GM08714 (cell line): ENCODE measurements at regions not wholly inside any gene's neighbourhood (a gene's known extent, or its start where the extent isn't known, plus 50 kb on each side); places are given as distances from the start of the nearest gene placed in this dataset.

Source experiments
- H3K4me3 ChIP-seq: fragments of 200-500 bp; sonication (Bioruptor generic); 2 replicates; pipeline ENCODE4 v1.5.1; 2014; ENCODE audit warnings: mild to moderate bottlenecking, low read length, inconsistent platforms
- ZNF274 ChIP-seq: IDR thresholded peaks from 2 replicates; pipeline ENCODE4 v1.6.1; 2012; ENCODE audit warnings: mild to moderate bottlenecking, low read depth, low read length

GRCh38 chr18:34595690-34596089 lies 114.4 kb upstream of the DTNA start:
- H3K4me3 ChIP-seq: no peak overlapping the region
- TF ChIP-seq ZNF274: no peak

DNA sequence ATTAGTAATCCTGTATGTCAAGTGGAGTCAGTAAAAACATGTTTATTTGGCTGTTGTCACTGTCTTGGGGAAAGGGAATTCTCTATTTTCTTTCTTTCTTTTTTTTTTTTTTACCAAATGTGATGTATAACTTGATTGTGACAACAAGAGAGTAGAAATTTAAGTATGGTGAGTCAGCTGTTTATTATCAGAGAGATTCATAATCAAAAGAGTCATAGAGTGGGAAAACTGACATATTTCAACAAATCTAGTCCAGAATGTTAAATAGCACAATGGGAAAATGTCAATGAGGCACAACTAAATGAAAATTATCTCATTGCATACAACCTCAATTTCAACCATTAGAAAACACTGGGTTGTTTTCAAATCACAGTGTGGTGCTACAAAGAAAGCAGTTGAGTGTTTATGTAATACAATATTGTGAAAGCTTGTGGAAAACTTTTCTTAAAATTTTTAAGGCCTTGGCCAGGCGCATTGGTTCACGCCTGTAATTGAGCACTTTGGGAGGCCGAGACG lies 111.9 kb upstream of the DTNA start:
- no peak for TF ChIP-seq ZNF274
- H3K4me3 ChIP-seq: no peak overlapping the region

GRCh38 chr18:34600158-34600557 lies 109.9 kb upstream of the DTNA start:
- TF ChIP-seq ZNF274: no peak
- no peak overlapping the region for H3K4me3 ChIP-seq

GRCh38 chr18:34600874-34601656 lies 109.0 kb upstream of the DTNA start:
- no peak for TF ChIP-seq ZNF274
- H3K4me3 ChIP-seq: no peak overlapping the region

DNA sequence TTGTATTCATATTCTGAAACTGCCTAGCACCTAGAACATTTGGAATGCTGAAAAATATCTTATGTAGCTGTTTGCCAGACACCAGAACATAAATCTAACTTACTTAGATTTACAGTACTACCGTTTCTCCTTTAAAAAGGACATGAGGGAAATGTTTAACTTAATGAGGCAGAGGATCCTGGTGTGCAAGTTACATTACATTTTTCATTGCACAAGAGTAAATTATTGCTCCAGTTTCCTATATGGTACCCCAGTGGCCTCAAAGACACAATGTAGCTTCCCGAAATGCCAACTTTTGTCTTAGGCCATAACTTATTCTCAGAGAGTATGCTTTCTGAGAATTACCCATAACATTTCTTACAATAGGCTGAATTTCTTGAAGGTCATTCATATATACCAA lies 105.5 kb upstream of the DTNA start:
- H3K4me3 ChIP-seq: no peak overlapping the region
- TF ChIP-seq ZNF274: no peak

- no peak overlapping the region for H3K4me3 ChIP-seq
- TF ChIP-seq ZNF274: no peak
Observed at GRCh38 chr18:34606851-34607250, 103.2 kb upstream of the DTNA start.

DNA sequence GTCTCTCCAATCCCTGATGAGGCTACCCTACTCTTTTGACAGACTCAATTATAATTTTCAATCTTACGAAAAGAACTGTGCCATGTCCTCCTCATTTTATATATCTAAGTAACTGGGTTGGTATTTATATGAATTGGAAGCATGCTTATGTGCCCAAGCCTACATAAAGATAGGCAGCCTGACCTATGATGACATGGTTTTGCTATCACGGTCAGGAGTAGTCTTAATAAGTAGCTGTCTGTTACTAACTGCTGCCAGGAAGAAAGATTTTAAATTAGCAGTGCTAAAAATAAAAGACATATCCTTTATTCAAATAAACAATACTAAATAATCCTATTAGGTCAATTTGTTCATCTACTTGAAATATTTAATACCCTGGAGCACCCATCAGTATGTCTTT lies 102.0 kb upstream of the DTNA start:
- no peak for TF ChIP-seq ZNF274

GRCh38 chr18:34609986-34610648 lies 100.0 kb upstream of the DTNA start:
- H3K4me3 ChIP-seq: no peak overlapping the region
- no peak for TF ChIP-seq ZNF274

More for the DNA sequence above, 102.0 kb upstream of the DTNA start:
- no peak overlapping the region for H3K4me3 ChIP-seq

DNA sequence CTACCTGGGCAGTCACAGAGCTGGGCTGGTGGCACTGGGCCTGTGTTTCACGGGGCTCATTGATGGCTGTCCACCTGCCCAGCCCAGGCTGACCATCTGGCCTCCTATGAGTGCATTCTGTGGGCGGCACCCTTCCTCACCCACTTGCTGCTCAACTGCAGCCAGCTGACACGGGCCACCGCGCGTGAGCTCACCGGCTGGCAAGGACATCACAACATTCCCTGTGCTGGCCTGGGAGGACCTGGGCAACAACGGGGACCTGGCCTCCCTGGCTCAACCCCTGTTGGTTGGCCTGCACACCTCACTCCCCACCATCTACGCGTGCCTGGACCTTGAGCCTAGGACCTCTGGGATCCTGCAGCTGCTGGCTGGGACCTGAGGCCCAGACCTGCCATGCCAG lies 98.2 kb upstream of the DTNA start:
- H3K4me3 ChIP-seq: no peak overlapping the region
- TF ChIP-seq ZNF274: no peak

DNA sequence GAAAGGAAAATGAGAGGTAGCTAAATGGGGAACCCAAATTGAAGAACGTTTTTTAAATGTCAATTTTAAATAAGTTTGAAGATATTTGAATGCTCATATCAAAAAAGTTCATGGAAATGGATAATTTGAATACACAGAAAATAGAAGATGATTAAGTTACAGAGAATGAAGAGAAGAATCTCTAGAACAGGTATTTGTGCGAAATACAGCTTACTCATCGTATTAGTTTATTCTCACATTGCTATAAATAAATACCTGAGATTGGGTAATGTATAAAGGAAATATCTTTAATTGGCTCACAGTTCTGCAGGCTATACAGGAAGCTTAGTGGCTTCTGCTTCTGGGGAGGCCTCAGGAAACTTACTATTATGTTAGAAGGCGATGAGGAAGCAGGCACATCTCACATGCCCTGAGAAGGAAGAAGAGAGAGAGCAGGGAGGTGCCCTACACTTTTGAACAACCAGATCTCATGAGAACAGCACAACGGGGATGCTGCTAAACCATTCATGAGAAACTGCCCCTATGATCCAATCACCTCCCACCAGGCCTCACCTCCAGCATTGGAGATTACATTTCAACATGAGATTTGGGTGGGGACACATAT lies 89.7 kb upstream of the DTNA start:
- no peak for TF ChIP-seq ZNF274
- H3K4me3 ChIP-seq: no peak overlapping the region

DNA sequence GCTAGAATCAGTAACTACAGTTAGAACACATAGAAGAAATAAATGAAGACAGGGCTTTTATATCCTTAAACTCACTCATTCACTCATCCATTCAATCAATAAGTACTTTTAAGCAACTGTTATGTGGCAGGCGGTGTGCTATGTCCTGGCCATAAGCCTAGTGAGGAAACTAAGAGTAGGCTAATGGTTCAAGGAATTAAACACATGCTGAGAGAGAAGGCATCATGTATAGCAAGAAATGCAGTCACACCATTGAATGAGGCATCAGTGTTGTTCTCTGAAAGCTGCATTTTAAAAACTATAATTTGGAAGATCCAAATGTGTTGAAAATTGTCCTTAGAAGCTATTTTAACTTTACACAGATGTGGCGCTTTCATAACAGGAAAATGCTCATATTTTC lies 86.5 kb upstream of the DTNA start:
- H3K4me3 ChIP-seq: no peak overlapping the region
- no peak for TF ChIP-seq ZNF274

DNA sequence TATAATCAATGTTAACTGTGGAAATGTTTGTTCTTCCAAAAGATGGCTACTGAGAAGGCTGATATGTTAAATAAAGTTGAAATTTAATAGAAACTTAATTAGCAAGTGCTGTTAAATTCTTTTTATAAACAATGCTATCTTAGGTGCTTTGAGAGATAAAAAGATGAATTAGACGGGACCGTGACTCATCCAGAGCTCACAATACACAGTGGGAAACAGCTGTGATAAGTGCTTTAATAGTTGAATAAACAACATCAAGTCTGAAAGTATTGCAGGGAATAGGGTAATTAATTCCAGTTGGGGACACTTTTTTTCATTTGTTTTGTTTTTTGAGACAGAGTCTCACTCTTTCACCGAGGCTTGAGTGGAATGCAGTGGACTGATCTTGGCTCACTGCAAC lies 85.5 kb upstream of the DTNA start:
- TF ChIP-seq ZNF274: no peak
- no peak overlapping the region for H3K4me3 ChIP-seq

- H3K4me3 ChIP-seq: no peak overlapping the region
- TF ChIP-seq ZNF274: no peak
Observed at GRCh38 chr18:34626404-34627136, 83.5 kb upstream of the DTNA start.
